PC-9 (cell line): ENCODE measurements at regions not wholly inside any gene's neighbourhood (a gene's known extent, or its start where the extent isn't known, plus 50 kb on each side); places are given as distances from the start of the nearest gene placed in this dataset.

Experiments
- EZH2 ChIP-seq: fragments of 200-600 bp; sonication (generic); IDR thresholded peaks from 2 replicates; pipeline ENCODE4 v1.8.0; 2017; ENCODE audit warnings: antibody characterized with exemption, low read depth
- TF ChIP-seq, protein P1 (sequence below): fragments of 200-600 bp; sonication (generic); conservative IDR thresholded peaks from 2 replicates; pipeline ENCODE4 v1.6.1; 2017; ENCODE audit warnings: mixed run types, antibody characterized with exemption, mild to moderate bottlenecking, moderate library complexity

DNA sequence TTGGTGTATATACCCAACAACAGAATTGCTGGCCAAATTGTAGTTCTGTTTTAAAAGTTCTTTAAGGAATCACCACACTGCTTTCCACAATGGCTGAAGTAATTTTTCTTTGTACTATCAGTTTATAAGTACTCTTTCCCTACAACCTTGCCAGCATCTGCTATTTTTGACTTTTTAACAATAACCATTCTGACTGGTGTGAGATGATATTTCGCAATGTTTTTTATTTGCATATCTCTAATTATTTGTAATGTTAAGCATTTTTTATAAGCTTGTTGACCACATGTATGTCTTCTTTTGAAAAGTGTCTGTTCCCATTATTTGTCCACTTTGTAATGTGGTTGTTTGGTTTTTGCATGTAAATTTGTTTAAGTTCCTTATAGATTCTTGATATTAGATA, 509.9 kb upstream of the POU3F4 start:
- TF ChIP-seq EZH2, result no peak
- TF ChIP-seq, protein P1, sequence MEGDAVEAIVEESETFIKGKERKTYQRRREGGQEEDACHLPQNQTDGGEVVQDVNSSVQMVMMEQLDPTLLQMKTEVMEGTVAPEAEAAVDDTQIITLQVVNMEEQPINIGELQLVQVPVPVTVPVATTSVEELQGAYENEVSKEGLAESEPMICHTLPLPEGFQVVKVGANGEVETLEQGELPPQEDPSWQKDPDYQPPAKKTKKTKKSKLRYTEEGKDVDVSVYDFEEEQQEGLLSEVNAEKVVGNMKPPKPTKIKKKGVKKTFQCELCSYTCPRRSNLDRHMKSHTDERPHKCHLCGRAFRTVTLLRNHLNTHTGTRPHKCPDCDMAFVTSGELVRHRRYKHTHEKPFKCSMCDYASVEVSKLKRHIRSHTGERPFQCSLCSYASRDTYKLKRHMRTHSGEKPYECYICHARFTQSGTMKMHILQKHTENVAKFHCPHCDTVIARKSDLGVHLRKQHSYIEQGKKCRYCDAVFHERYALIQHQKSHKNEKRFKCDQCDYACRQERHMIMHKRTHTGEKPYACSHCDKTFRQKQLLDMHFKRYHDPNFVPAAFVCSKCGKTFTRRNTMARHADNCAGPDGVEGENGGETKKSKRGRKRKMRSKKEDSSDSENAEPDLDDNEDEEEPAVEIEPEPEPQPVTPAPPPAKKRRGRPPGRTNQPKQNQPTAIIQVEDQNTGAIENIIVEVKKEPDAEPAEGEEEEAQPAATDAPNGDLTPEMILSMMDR, result no peak
